Neural progenitor cell (in vitro differentiated cells): ENCODE measurements at regions not wholly inside any gene's neighbourhood (a gene's known extent, or its start where the extent isn't known, plus 50 kb on each side); places are given as distances from the start of the nearest gene placed in this dataset.

ENCODE experiments used
- EZH2 ChIP-seq: fragments of 200-600 bp; sonication (generic); IDR thresholded peaks from 2 replicates; pipeline ENCODE4 v1.6.1; 2017; ENCODE audit warnings: antibody characterized with exemption, mild to moderate bottlenecking, moderate library complexity
- EZH2phosphoT487 ChIP-seq: fragments of 200-600 bp; sonication (generic); IDR thresholded peaks from 2 replicates; pipeline ENCODE4 v1.6.1; 2017; ENCODE audit warnings: antibody characterized with exemption
- TF ChIP-seq, protein P1 (sequence below): fragments of 200-600 bp; sonication (generic); IDR thresholded peaks from 2 replicates; pipeline ENCODE4 v1.5.1; 2017; ENCODE audit warnings: antibody characterized with exemption, mild to moderate bottlenecking

DNA sequence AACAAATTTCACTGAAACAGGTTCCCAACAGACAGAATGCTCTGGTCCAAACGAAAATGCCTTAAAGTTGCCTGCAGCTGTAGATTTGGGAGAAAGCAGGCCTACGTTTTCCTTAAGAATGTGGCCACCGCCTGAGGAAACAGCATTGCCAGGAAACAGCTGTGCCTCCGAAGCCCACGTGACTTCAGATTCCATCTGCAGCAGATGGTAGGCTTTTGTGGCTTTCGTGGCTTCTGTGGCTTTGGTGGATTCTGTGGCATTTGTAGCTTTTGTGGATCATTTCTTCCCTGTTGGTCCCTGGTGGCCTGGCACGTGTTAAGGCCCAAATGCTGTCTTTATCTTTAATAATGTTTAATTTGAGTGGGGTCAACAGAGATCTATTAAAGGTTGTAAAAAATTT, 222.9 kb downstream of the TTLL2 start:
- TF ChIP-seq, protein P1, sequence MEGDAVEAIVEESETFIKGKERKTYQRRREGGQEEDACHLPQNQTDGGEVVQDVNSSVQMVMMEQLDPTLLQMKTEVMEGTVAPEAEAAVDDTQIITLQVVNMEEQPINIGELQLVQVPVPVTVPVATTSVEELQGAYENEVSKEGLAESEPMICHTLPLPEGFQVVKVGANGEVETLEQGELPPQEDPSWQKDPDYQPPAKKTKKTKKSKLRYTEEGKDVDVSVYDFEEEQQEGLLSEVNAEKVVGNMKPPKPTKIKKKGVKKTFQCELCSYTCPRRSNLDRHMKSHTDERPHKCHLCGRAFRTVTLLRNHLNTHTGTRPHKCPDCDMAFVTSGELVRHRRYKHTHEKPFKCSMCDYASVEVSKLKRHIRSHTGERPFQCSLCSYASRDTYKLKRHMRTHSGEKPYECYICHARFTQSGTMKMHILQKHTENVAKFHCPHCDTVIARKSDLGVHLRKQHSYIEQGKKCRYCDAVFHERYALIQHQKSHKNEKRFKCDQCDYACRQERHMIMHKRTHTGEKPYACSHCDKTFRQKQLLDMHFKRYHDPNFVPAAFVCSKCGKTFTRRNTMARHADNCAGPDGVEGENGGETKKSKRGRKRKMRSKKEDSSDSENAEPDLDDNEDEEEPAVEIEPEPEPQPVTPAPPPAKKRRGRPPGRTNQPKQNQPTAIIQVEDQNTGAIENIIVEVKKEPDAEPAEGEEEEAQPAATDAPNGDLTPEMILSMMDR, result no peak
- TF ChIP-seq EZH2 (no peak), EZH2phosphoT487 (no peak)
